GM18951 (cell line): ENCODE measurements at regions not wholly inside any gene's neighbourhood (a gene's known extent, or its start where the extent isn't known, plus 50 kb on each side); places are given as distances from the start of the nearest gene placed in this dataset.
"Not testable (repeated sequence)": the region's sequence is repeated elsewhere in the genome, so short reads cannot be mapped to it uniquely, and the experiment has no call there.

Experiments used
- POLR2A ChIP-seq: IDR thresholded peaks from 4 replicates; pipeline ENCODE4 v1.6.1; 2011; ENCODE audit warnings: mild to moderate bottlenecking; ENCODE audit not compliant: insufficient read length, insufficient read depth; ENCODE audit errors: extremely low read depth
- in situ Hi-C: fragments of 300-500 bp; cut with MboI; formaldehyde crosslinking; loops from one replicate; pipeline ENCODE4 v1.12.0; 2022; ENCODE audit warnings: low sequenced_read_pairs, mixed read lengths, inconsistent platforms; ENCODE audit not compliant: unreplicated experiment

DNA sequence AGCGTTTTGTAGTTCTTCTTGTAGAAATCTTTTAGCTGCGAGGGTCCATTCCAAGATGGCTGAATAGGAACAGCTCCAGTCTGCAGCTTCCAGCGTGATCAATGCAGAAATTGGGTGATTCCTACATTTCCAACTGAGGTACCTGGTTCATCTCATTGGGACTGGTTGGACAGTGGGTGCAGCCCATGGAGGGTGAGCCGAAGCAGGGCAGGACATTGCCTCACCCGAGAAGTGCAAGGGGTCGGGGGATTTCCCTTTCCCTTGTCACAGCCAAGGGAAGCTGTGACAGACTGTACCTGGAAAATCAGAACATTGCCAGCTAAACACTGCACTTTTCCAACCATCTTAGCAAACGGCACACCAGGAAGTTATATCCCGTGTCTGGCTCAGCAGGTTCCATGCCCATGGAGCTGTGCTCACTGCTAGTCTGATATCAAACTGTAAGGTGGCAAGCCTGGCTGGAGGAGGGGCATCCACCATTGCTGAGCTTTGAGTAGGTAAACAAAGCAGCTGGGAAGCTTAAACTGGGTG, 176.0 kb upstream of the SPRY2 start:
- TF ChIP-seq POLR2A: no peak
- in situ Hi-C loops: no loop called here

DNA sequence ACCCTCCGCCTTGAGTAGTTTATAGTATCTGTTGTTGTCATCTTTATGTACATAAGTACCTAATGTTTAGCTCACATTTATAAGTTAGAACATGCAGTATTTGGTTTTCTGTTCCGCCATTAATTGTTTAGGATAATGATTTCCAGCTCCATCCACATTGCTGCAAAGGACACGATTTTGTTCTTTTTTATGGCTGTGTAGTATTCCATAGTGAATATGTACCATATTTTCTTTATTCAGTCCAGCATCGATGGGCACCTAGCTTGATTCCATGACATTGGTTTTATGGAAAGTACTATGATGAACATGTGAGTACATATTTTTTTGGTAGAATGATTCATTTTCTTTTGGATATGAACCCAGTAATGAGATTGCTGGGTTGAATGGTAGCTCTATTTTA, 174.4 kb upstream of the SPRY2 start:
- in situ Hi-C loops: no loop called here
- no peak for TF ChIP-seq POLR2A

GRCh38 chr13:80513196-80513595, 172.3 kb upstream of the SPRY2 start:
- TF ChIP-seq POLR2A: no peak
- in situ Hi-C loops: no loop called here

DNA sequence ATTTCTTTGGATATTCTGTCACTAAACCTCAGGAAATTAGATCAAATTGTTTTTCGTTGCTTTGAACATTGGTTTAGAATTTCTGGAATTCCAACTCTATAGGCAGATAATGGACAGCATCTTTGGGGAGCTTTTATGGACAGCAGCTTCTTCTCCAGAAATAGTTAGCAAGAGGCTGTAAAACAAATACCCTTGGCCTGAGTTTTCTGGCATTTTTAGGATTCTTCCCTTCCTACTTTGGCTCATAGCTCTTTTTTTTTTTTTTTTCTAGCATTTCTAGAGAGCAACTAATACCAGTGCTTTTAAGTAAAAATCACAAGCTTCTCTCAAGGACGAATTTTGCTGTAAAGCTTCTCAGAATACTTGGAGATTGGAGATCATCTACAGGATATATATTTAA, 169.8 kb upstream of the SPRY2 start:
- in situ Hi-C loops: no loop called here
- TF ChIP-seq POLR2A: no peak

GRCh38 chr13:80509264-80509663, 168.3 kb upstream of the SPRY2 start:
- in situ Hi-C loops: no loop called here
- TF ChIP-seq POLR2A: no peak

DNA sequence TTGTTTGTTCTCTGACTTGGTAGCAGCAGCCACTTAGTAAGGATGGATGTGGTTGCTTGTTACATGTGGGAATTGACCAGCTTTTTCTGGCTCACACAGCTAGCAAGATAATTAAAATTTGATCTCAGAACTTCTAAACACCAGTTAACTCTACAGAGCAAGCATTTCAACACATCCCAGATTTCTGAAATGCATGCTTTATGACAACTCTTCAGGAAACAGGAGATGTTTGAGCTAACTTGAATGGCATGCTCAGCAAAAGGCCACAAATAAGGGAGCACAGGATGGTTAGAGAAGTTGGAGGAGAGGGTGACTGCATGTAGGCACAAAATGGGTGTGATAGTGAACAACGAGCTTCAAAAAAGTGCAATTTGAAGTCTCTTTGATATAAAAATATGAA, 167.1 kb upstream of the SPRY2 start:
- TF ChIP-seq POLR2A: no peak
- in situ Hi-C loops: no loop called here

DNA sequence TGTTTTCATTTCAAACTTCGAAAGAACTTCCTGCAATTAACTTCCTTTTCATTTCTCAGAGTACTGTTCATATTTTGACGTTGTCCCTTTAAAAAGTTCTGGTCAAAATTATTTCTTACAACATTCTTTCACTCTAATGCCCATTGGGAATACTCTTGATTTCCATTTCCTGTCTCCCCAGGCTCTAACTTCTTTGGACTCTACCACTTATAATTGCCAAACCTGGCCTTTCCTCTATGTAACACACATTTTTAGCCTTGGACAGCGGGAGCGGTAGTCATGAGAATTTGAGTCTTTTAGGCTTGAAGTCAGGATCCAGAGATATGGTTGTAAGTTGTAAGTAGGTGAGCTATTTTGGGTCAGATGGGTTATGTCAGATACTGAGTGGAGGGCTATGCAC, 163.5 kb upstream of the SPRY2 start:
- TF ChIP-seq POLR2A: no peak
- in situ Hi-C loops: no loop called here

DNA sequence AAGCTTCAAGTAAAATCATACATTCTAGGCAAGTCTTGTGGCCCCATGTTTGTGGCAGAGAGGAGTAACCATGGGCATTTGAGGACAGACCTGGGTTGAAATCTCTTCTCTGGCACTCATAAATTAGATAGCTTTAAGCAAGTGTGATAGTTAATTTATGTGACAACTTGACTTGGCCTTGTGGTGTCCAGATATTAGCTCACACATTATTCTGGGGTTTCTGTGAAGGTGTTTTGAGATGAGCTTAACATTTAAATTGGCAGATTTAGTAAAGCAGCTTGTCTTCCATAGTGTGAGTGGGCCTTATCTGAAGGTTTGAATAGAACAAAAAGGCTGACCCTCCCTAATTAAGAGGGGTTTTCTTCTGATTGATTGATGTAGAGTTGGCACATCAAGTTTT, 161.4 kb upstream of the SPRY2 start:
- TF ChIP-seq POLR2A: no peak
- in situ Hi-C loops: no loop called here

- TF ChIP-seq POLR2A: no peak
- in situ Hi-C loops: no loop called here
Measured at GRCh38 chr13:80501556-80501955, 160.6 kb upstream of the SPRY2 start.

- TF ChIP-seq POLR2A: no peak
- in situ Hi-C loops: no loop called here
Measured at GRCh38 chr13:80499536-80500290, 158.8 kb upstream of the SPRY2 start.

DNA sequence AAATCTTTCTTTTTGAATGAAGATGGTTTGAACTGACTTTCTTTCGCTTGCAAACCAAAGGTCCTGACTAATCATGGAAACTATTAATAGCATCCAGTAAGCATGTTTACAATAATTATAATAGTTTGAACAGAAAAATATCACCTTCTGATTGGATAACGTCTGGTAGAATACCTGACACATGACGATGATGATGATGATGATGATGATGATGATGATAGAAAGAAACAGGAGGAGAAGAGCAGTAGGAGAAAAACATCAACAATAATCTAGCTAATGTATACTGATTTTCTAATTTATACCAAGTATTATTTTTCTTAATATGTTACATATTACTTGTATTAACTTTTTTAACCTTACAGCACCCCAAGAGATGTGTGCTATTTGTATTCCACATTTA, 157.5 kb upstream of the SPRY2 start:
- in situ Hi-C loops: no loop called here

DNA sequence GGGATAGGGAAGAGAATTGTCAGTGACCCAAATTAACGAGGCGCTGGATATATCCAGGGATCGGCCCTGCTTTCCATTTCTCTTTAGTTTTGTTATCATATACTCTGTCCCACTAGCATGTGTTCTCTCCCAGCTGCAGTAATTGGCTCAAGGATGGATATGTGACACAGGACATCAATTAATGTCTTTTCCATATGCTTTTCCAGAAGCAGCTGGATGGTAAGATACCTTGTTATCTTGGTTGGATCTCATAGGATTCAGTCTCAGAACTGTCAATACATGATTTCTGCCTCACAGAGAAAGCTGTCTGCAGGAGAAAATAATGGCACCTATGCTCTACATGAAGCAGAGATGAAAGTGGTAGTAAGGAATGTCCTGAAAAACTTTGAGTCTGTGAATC, 157.1 kb upstream of the SPRY2 start:
- TF ChIP-seq POLR2A: no peak
- in situ Hi-C loops: no loop called here

More for the DNA sequence above, 157.5 kb upstream of the SPRY2 start:
- TF ChIP-seq POLR2A: no peak

GRCh38 chr13:80497439-80497838, 156.5 kb upstream of the SPRY2 start:
- in situ Hi-C loops: no loop called here
- no peak for TF ChIP-seq POLR2A

- in situ Hi-C loops: no loop called here
- no peak for TF ChIP-seq POLR2A
Measured at GRCh38 chr13:80496721-80497397, 155.9 kb upstream of the SPRY2 start.

GRCh38 chr13:80490491-80490943, 149.6 kb upstream of the SPRY2 start:
- in situ Hi-C loops: not testable (repeated sequence)
